Breast epithelium (tissue), 3 donors: ENCODE measurements at regions not wholly inside any gene's neighbourhood (a gene's known extent, or its start where the extent isn't known, plus 50 kb on each side); places are given as distances from the start of the nearest gene placed in this dataset.

Source experiments
- POLR2A ChIP-seq: fragments of 450-650 bp; IDR thresholded peaks from one replicate; pipeline ENCODE4 v1.6.1; 2016; ENCODE audit warnings: antibody characterized with exemption, mild to moderate bottlenecking, moderate library complexity
- TF ChIP-seq, protein P1 (sequence below), 3 donors: fragments of 450-650 bp; IDR thresholded peaks; one replicate each; pipeline ENCODE4 v1.5.1; 2016 to 2017; ENCODE audit warnings: antibody characterized with exemption in 3 of 3, mild to moderate bottlenecking in 3 of 3, moderate library complexity in 3 of 3

DNA sequence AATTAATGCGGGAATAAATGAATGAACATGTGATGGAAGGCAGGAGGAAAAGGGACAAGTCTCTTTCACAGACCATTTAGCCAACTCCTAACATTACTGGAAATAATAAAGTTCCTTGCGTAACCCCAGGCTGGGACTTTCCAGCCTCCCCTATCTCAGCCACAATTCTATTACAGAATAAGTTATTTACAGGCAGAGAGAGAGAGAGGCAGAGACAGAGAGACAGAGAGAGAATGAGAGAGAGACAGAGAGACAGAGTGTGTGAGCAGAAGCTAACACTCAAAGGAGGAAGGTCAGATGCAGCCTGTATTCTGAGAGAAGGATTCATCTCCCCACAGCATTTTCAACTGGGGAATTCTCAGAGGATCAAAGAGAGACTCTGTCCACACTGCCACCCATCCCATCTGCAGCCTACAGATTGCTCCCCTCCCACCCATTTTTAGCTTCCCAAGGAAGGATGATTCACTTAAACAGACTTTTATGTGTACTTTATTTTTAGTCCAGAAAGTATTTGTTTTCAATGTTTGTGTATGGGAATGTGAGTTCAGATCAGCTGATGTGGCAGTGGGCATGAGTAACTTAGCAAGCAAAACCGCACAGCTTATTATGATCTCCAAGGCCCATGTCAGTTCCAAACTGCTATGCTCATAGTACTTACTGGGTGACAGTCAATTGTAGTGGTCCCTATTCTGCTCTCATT, 165.7 kb downstream of the CAND1 start:
- TF ChIP-seq, protein P1, sequence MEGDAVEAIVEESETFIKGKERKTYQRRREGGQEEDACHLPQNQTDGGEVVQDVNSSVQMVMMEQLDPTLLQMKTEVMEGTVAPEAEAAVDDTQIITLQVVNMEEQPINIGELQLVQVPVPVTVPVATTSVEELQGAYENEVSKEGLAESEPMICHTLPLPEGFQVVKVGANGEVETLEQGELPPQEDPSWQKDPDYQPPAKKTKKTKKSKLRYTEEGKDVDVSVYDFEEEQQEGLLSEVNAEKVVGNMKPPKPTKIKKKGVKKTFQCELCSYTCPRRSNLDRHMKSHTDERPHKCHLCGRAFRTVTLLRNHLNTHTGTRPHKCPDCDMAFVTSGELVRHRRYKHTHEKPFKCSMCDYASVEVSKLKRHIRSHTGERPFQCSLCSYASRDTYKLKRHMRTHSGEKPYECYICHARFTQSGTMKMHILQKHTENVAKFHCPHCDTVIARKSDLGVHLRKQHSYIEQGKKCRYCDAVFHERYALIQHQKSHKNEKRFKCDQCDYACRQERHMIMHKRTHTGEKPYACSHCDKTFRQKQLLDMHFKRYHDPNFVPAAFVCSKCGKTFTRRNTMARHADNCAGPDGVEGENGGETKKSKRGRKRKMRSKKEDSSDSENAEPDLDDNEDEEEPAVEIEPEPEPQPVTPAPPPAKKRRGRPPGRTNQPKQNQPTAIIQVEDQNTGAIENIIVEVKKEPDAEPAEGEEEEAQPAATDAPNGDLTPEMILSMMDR (IDR thresholded peaks at IDR 0.05) = no peak
- no peak for TF ChIP-seq POLR2A
